Skeletal muscle satellite cell (primary cell): ENCODE measurements at regions not wholly inside any gene's neighbourhood (a gene's known extent, or its start where the extent isn't known, plus 50 kb on each side); places are given as distances from the start of the nearest gene placed in this dataset.

Experiments used
- H3K27me3 ChIP-seq: 2 replicates; pipeline ENCODE4 v1.7.0; 2013; ENCODE audit warnings: low read length; ENCODE audit not compliant: control insufficient read depth, insufficient read depth
- H3K36me3 ChIP-seq: 2 replicates; pipeline ENCODE4 v1.7.0; 2013; ENCODE audit warnings: mild to moderate bottlenecking, control low read depth, low read length; ENCODE audit not compliant: insufficient read depth
- H3K4me1 ChIP-seq: 2 replicates; pipeline ENCODE4 v1.7.0; 2013; ENCODE audit warnings: low read length; ENCODE audit not compliant: control insufficient read depth, insufficient read depth
- H3K4me2 ChIP-seq: 2 replicates; pipeline ENCODE4 v1.7.0; 2013; ENCODE audit warnings: mild to moderate bottlenecking, low read length
- H3K4me3 ChIP-seq: 2 replicates; pipeline ENCODE4 v1.7.0; 2013; ENCODE audit warnings: low read length
- H3K9ac ChIP-seq: 2 replicates; pipeline ENCODE4 v1.7.0; 2013; ENCODE audit warnings: mild to moderate bottlenecking, low read depth, low read length, moderate library complexity
- H3K9me3 ChIP-seq: replicated peaks from 2 replicates; pipeline ENCODE4 v1.7.0; 2013; ENCODE audit warnings: mild to moderate bottlenecking, control low read depth, low read length

GRCh38 chr5:153039501-153039900, 451.0 kb upstream of the GRIA1 start:
- Histone ChIP-seq H3K27me3 (no peaks in the 10 kb centered on the region), H3K4me2 (no peak overlapping the region), H3K4me3 (no peak overlapping the region), H3K9ac (no peak overlapping the region), H3K9me3 (no peaks in the 10 kb centered on the region), H3K4me1 (no peaks in the 10 kb centered on the region), H3K36me3 (no peaks in the 10 kb centered on the region)

- H3K9ac ChIP-seq = no peak overlapping the region
- H3K36me3 ChIP-seq = no peaks in the 10 kb centered on the region
- no peaks in the 10 kb centered on the region for H3K4me1 ChIP-seq
- no peak overlapping the region for H3K4me3 ChIP-seq
- H3K27me3 ChIP-seq = no peaks in the 10 kb centered on the region
- no peaks in the 10 kb centered on the region for H3K9me3 ChIP-seq
- H3K4me2 ChIP-seq = no peak overlapping the region
These were observed 446.6 kb upstream of the GRIA1 start for GRCh38 chr5:153043886-153044285.

- no peaks in the 10 kb centered on the region for H3K9me3 ChIP-seq
These were observed 439.8 kb upstream of the GRIA1 start for GRCh38 chr5:153050496-153051179.

GRCh38 chr5:153066281-153066680, 424.2 kb upstream of the GRIA1 start:
- Histone ChIP-seq H3K4me2 (no peak overlapping the region), H3K4me1 (no peaks in the 10 kb centered on the region), H3K36me3 (no peaks in the 10 kb centered on the region), H3K27me3 (no peaks in the 10 kb centered on the region), H3K4me3 (no peak overlapping the region), H3K9ac (no peak overlapping the region), H3K9me3 (peaks cover 3% of the 10 kb centered on the region)

More at GRCh38 chr5:153050496-153051179, 439.8 kb upstream of the GRIA1 start:
- H3K36me3 ChIP-seq = no peaks in the 10 kb centered on the region
- H3K27me3 ChIP-seq = no peaks in the 10 kb centered on the region
- no peak overlapping the region for H3K9ac ChIP-seq
- no peak overlapping the region for H3K4me3 ChIP-seq
- H3K4me2 ChIP-seq = no peak overlapping the region
- H3K4me1 ChIP-seq = no peaks in the 10 kb centered on the region

- no peaks in the 10 kb centered on the region for H3K36me3 ChIP-seq
- peaks cover 3% of the 10 kb centered on the region for H3K9me3 ChIP-seq
- no peaks in the 10 kb centered on the region for H3K4me1 ChIP-seq
- no peak overlapping the region for H3K4me2 ChIP-seq
- no peaks in the 10 kb centered on the region for H3K27me3 ChIP-seq
- no peak overlapping the region for H3K9ac ChIP-seq
- H3K4me3 ChIP-seq = no peak overlapping the region
These were observed 422.6 kb upstream of the GRIA1 start for GRCh38 chr5:153067869-153068268.

GRCh38 chr5:153079396-153079795, 411.1 kb upstream of the GRIA1 start:
- no peak overlapping the region for H3K9ac ChIP-seq
- no peaks in the 10 kb centered on the region for H3K27me3 ChIP-seq
- H3K36me3 ChIP-seq = no peaks in the 10 kb centered on the region
- no peaks in the 10 kb centered on the region for H3K9me3 ChIP-seq
- no peak overlapping the region for H3K4me2 ChIP-seq
- no peak overlapping the region for H3K4me3 ChIP-seq
- no peaks in the 10 kb centered on the region for H3K4me1 ChIP-seq

GRCh38 chr5:153080940-153081339, 409.5 kb upstream of the GRIA1 start:
- no peaks in the 10 kb centered on the region for H3K9me3 ChIP-seq
- no peaks in the 10 kb centered on the region for H3K27me3 ChIP-seq
- H3K9ac ChIP-seq = no peak overlapping the region
- H3K36me3 ChIP-seq = no peaks in the 10 kb centered on the region
- no peak overlapping the region for H3K4me3 ChIP-seq
- H3K4me2 ChIP-seq = no peak overlapping the region
- no peaks in the 10 kb centered on the region for H3K4me1 ChIP-seq

GRCh38 chr5:153081385-153081784, 409.1 kb upstream of the GRIA1 start:
- Histone ChIP-seq H3K27me3 (no peaks in the 10 kb centered on the region), H3K9ac (no peak overlapping the region), H3K4me2 (no peak overlapping the region), H3K4me1 (no peaks in the 10 kb centered on the region), H3K36me3 (no peaks in the 10 kb centered on the region), H3K9me3 (no peaks in the 10 kb centered on the region), H3K4me3 (no peak overlapping the region)

- Histone ChIP-seq H3K9ac (no peak overlapping the region), H3K4me3 (no peak overlapping the region), H3K27me3 (no peaks in the 10 kb centered on the region), H3K36me3 (no peaks in the 10 kb centered on the region), H3K4me2 (no peak overlapping the region), H3K9me3 (no peaks in the 10 kb centered on the region), H3K4me1 (no peaks in the 10 kb centered on the region)
These were observed 406.0 kb upstream of the GRIA1 start for GRCh38 chr5:153084511-153084910.

GRCh38 chr5:153086486-153086885, 404.0 kb upstream of the GRIA1 start:
- no peak overlapping the region for H3K9ac ChIP-seq
- no peaks in the 10 kb centered on the region for H3K4me1 ChIP-seq
- H3K4me3 ChIP-seq = no peak overlapping the region
- no peak overlapping the region for H3K4me2 ChIP-seq
- no peaks in the 10 kb centered on the region for H3K36me3 ChIP-seq
- no peaks in the 10 kb centered on the region for H3K9me3 ChIP-seq
- no peaks in the 10 kb centered on the region for H3K27me3 ChIP-seq

GRCh38 chr5:153088538-153088937, 401.9 kb upstream of the GRIA1 start:
- Histone ChIP-seq H3K9me3 (no peaks in the 10 kb centered on the region), H3K4me2 (no peak overlapping the region), H3K4me1 (no peaks in the 10 kb centered on the region), H3K36me3 (no peaks in the 10 kb centered on the region), H3K4me3 (no peak overlapping the region), H3K27me3 (no peaks in the 10 kb centered on the region), H3K9ac (no peak overlapping the region)

GRCh38 chr5:153094333-153094732, 396.1 kb upstream of the GRIA1 start:
- no peaks in the 10 kb centered on the region for H3K36me3 ChIP-seq
- no peak overlapping the region for H3K4me3 ChIP-seq
- H3K4me1 ChIP-seq = no peaks in the 10 kb centered on the region
- H3K9me3 ChIP-seq = no peaks in the 10 kb centered on the region
- H3K9ac ChIP-seq = no peak overlapping the region
- H3K4me2 ChIP-seq = no peak overlapping the region
- no peaks in the 10 kb centered on the region for H3K27me3 ChIP-seq
